GM12872 (cell line): ENCODE measurements at regions not wholly inside any gene's neighbourhood (a gene's known extent, or its start where the extent isn't known, plus 50 kb on each side); places are given as distances from the start of the nearest gene placed in this dataset.

Experiments
- CTCF ChIP-seq: IDR thresholded peaks from 3 replicates; pipeline ENCODE4 v1.5.1; 2011; ENCODE audit warnings: low read depth, mild to moderate bottlenecking, low read length, moderate library complexity; ENCODE audit not compliant: insufficient read depth

- TF ChIP-seq CTCF, result no peak
Measured at GRCh38 chr10:28959850-28960501, 282.7 kb downstream of the BAMBI start.

GRCh38 chr10:28962768-28963167, 285.4 kb downstream of the BAMBI start:
- no peak for TF ChIP-seq CTCF

- TF ChIP-seq CTCF, result no peak
Measured at GRCh38 chr10:28963539-28964221, 286.4 kb downstream of the BAMBI start.

DNA sequence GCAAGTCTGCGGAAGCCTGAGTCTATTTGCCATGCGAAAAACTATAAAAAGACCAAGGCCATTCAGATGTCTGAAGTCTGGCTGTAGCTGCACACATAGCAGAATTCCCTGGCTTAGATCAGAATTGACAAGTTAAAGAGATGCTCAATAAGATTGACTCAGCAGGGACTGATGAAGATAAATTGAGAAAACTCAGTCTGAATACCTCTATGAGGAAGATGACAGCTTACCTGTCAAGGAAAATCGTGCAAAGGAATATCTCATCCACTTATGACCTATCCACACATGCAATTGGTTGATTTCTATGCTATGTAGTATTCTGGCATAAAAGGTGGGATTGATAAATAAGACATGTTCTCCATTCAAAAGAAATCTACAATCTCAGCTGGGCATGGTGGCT, 288.6 kb downstream of the BAMBI start:
- TF ChIP-seq CTCF, result no peak

DNA sequence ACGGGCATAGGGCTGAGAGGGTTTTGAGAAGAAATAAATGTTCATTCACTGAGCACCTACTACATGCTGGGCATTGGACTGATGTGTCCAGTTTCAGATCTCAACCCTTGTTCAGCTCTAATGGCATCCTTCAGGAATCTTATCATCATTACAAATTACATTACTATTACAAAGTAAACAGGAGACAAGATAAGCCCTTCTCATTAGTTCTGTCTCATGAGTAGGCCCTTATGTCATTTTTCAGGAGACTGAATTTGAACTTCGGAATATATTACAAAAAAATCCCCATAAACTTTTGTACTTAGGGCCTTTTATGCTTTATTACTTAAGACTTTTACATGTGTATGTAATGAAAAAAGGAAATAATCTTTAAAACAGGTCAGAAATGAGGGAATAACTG, 289.7 kb downstream of the BAMBI start:
- no peak for TF ChIP-seq CTCF

GRCh38 chr10:28969413-28969812, 292.1 kb downstream of the BAMBI start:
- no peak for TF ChIP-seq CTCF

- no peak for TF ChIP-seq CTCF
Measured at GRCh38 chr10:28970231-28970630, 292.9 kb downstream of the BAMBI start.
